NCI-H2029 (cell line): ENCODE measurements at regions not wholly inside any gene's neighbourhood (a gene's known extent, or its start where the extent isn't known, plus 50 kb on each side); places are given as distances from the start of the nearest gene placed in this dataset.

Source experiments
- DNase-seq: peaks from one replicate; lab custom pipeline; 2025; lab: John Stamatoyannopoulos, UW

- no peak for DNase-seq
These were observed 54.5 kb downstream of the CLDN34 start for GRCh38 chrX:10021461-10022272.

- DNase-seq: no peak
These were observed 55.0 kb downstream of the CLDN34 start for GRCh38 chrX:10022273-10022541.

- DNase-seq: no peak
These were observed 55.6 kb downstream of the CLDN34 start for GRCh38 chrX:10022580-10023245.

GRCh38 chrX:10023821-10024220 lies 56.7 kb downstream of the CLDN34 start:
- DNase-seq: no peak

- DNase-seq: no peak
These were observed 58.8 kb downstream of the CLDN34 start for GRCh38 chrX:10025742-10026493.

GRCh38 chrX:10028283-10029104 lies 61.3 kb downstream of the CLDN34 start:
- DNase-seq: no peak

- peak; percentile 14 for DNase-seq
These were observed 63.4 kb downstream of the CLDN34 start for GRCh38 chrX:10030570-10030969.

- no peak for DNase-seq
These were observed 64.6 kb downstream of the CLDN34 start for GRCh38 chrX:10031746-10032145.

- no peak for DNase-seq
These were observed 65.0 kb downstream of the CLDN34 start for GRCh38 chrX:10032147-10032546.

- no peak for DNase-seq
These were observed 66.3 kb downstream of the CLDN34 start for GRCh38 chrX:10033375-10034007.

- no peak for DNase-seq
These were observed 67.6 kb downstream of the CLDN34 start for GRCh38 chrX:10034740-10035260.

GRCh38 chrX:10038585-10038984 lies 71.4 kb downstream of the CLDN34 start:
- DNase-seq: no peak

GRCh38 chrX:10039821-10040793 lies 72.9 kb downstream of the CLDN34 start:
- no peak for DNase-seq

GRCh38 chrX:10040961-10041360 lies 73.8 kb downstream of the CLDN34 start:
- DNase-seq: no peak

GRCh38 chrX:10041383-10041782 lies 74.2 kb downstream of the CLDN34 start:
- DNase-seq: no peak

- DNase-seq: no peak
These were observed 74.9 kb downstream of the CLDN34 start for GRCh38 chrX:10042055-10042454.

- no peak for DNase-seq
These were observed 76.2 kb downstream of the CLDN34 start for GRCh38 chrX:10043386-10043785.

- DNase-seq: no peak
These were observed 76.9 kb downstream of the CLDN34 start for GRCh38 chrX:10044021-10044420.

GRCh38 chrX:10045327-10046000 lies 78.3 kb downstream of the CLDN34 start:
- no peak for DNase-seq

GRCh38 chrX:10047133-10047532 lies 80.0 kb downstream of the CLDN34 start:
- DNase-seq: no peak
